Heart left ventricle (tissue), 13 donors: ENCODE measurements at regions not wholly inside any gene's neighbourhood (a gene's known extent, or its start where the extent isn't known, plus 50 kb on each side); places are given as distances from the start of the nearest gene placed in this dataset.

Experiments
- CTCF ChIP-seq, 12 donors: fragments of 200-600 bp; sonication (generic) in 4 of 12; IDR thresholded peaks; one replicate each; pipeline versions ENCODE4 v1.5.0 to v1.8.0; 2018 to 2022; ENCODE audit warnings: antibody characterized with exemption in 12 of 12, mild to moderate bottlenecking in 5 of 12
- POLR2A ChIP-seq, 2 donors: fragments of 450-650 bp; IDR thresholded peaks; one replicate each; pipeline ENCODE4 v1.6.1; 2017; ENCODE audit warnings: antibody characterized with exemption in 2 of 2, mild to moderate bottlenecking in 2 of 2, moderate library complexity in 2 of 2
- donor health status: ischemic (EF 13 %, LVEDD 7.1; RV severe dilation, severe dysfunction).
- donor health status: DM: no; HTN: yes; CAD: no.
- donor health status: DM: no; HTN: no; CAD: no.
- donor health status: ischemic (EF 25% LVEDD 6.9; RV normal size, moderate dysfunction).
- donor health status: ischemic (EF 25% LVEDD 5.7; RV mildly dilated, moderate dysfunction).
- donor health status: ischemic (EF 35%, LVEDD 5.7; RV mildly dilated, moderate dysfunction).
- donor health status: nonischemic (EF 11% LVEDD 7.7; RV severe dilation, severe dysfunction).
- donor health status: DM: yes; HTN: yes; CAD: no.
- donor health status: PGD.
- donor health status: ischemic (EF 29% LVEDD 5.4; RV normal size, mild dysfunction).
- donor health status: nonischemic (EF 23%, LVEDD 6.1; RV moderate dilation, normal function).

GRCh38 chr6:56729719-56730118 is 87.0 kb upstream of the DST start:
- no peak for TF ChIP-seq CTCF (IDR thresholded peaks at IDR 0.05)
- TF ChIP-seq POLR2A (IDR thresholded peaks at IDR 0.05), result no peak
